ENCODE measurements at regions not wholly inside any gene's neighbourhood (a gene's known extent, or its start where the extent isn't known, plus 50 kb on each side); places are given as distances from the start of the nearest gene placed in this dataset.

DNA sequence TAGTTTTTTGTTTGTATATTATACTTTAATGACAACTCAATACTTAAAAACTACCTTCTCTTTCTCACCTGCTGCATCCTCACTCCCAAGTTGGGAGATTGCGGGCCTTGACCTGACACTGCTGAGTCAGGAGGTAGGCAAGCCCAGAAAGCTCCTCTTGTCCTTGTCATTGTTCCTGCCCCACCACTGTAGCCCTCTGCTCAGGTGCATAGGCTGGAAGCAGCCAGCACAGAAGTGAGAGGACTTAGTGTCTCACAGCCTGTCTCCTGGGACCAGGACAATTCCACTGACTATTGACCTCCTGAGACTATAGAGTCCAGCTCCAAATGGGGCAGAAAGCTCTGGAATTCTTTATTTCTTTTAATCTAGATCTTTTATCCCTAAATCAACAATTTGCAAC lies 123.5 kb upstream of the NDP start:
- no peak for ATAC-seq
- no peak overlapping the region for H3K27ac ChIP-seq (ENCODE audit: low read depth, low read length)
- intact Hi-C loops (cut with micrococcal nuclease): no loop called here
- Mint-ChIP-seq H3K36me3 (no peaks in the 10 kb centered on the region), H3K27me3 (no peaks in the 10 kb centered on the region), H3K4me1 (no peaks in the 10 kb centered on the region), H3K9me3 (no peaks in the 10 kb centered on the region), H3K4me3 (no peak overlapping the region), H3K27ac (no peak overlapping the region)
- no peak overlapping the region for H3K4me3 ChIP-seq (ENCODE audit: low read length)
- H3K4me1 ChIP-seq (ENCODE audit: control insufficient read depth in 2 of 2, insufficient read depth in 2 of 2, low read length in 2 of 2): no peaks in the 10 kb centered on the region
- no peaks in the 10 kb centered on the region for H3K36me3 ChIP-seq (ENCODE audit: control insufficient read depth in 2 of 3, insufficient read depth in 3 of 3, low read length in 3 of 3)
- POLR2A ChIA-PET: no interaction called here
- no peaks in the 10 kb centered on the region for H3K9me3 ChIP-seq (ENCODE audit: control insufficient read depth in 2 of 3, low read length in 3 of 3)
- no peaks in the 10 kb centered on the region for H3K27me3 ChIP-seq (ENCODE audit: control insufficient read depth in 2 of 2, insufficient read depth in 2 of 2, low read length in 2 of 2)
- CTCF ChIA-PET: no interaction called here
- no peak for DNase-seq

DNA sequence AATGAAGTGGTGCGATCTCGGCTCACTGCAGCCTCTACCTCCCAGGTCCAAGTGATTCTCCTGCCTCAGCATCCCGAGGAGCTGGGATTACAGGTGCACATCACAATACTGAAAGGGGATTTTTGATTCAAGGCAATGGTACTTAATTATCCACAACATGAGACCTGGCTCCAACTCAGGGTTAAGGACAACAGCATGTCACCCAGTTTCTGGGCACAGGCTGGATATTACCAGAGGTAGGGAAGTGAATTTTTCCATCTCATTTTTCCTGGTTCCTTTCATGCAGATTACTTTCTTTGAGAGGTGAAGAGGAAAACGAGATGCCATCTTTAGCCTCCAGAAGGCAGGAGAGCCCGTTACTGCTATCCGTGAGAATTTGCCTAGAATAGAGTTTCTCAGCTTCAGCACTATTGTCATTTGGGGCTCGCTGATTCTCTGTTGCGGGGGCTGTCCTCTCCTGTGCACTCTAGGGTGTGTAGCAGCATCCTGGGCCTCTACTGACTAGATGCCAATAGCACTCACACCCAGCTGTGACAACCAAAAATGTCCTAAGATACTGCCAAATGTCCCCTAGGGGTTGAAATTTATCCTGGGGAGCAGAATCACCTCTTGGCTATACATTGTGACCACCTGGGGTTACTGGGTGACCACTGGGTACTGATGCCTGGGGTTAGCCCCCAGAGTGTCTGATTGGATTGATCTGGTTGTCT lies 121.8 kb upstream of the NDP start:
- Histone ChIP-seq H3K27ac (ENCODE audit: low read depth, low read length) (no peak overlapping the region), H3K36me3 (ENCODE audit: control insufficient read depth in 2 of 3, insufficient read depth in 3 of 3, low read length in 3 of 3) (no peaks in the 10 kb centered on the region), H3K27me3 (ENCODE audit: control insufficient read depth in 2 of 2, insufficient read depth in 2 of 2, low read length in 2 of 2) (no peaks in the 10 kb centered on the region), H3K9me3 (ENCODE audit: control insufficient read depth in 2 of 3, low read length in 3 of 3) (no peaks in the 10 kb centered on the region), H3K4me1 (ENCODE audit: control insufficient read depth in 2 of 2, insufficient read depth in 2 of 2, low read length in 2 of 2) (no peaks in the 10 kb centered on the region), H3K4me3 (ENCODE audit: low read length) (no peak overlapping the region)
- no peaks in the 10 kb centered on the region for H3K4me1 Mint-ChIP-seq
- ATAC-seq (no peak), DNase-seq (no peak)
- POLR2A ChIA-PET: no interaction called here
- no peaks in the 10 kb centered on the region for H3K27me3 Mint-ChIP-seq
- no peak overlapping the region for H3K27ac Mint-ChIP-seq
- intact Hi-C loops (cut with micrococcal nuclease): no loop called here
- CTCF ChIA-PET: no interaction called here
- H3K4me3 Mint-ChIP-seq: no peak overlapping the region
- no peaks in the 10 kb centered on the region for H3K36me3 Mint-ChIP-seq
- no peaks in the 10 kb centered on the region for H3K9me3 Mint-ChIP-seq

DNA sequence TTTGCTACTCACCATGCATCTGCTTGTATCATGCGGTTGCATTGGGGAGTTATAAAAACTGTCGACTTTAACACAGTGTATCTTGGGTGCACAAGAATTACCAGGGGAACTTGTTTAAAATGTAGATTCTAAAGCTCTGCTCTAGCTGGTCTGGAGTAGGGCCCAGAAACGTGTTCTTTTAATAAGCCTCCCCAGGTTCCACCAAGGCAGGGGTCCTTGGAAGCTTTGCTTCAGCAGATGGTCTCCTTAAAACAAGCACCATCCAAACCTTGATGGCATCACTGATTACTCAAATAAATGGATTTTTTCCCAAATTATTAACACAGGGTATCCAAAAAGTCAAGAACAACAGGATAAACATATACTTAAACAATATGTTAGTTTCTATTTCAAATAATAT lies 120.2 kb upstream of the NDP start:
- CTCF ChIA-PET: no interaction called here
- POLR2A ChIA-PET: interaction anchor here (0.8 kb wide), 1 partner anchor 92 kb away, joined by 4 read pairs; no protein-coding TSS in a partner anchor

DNA sequence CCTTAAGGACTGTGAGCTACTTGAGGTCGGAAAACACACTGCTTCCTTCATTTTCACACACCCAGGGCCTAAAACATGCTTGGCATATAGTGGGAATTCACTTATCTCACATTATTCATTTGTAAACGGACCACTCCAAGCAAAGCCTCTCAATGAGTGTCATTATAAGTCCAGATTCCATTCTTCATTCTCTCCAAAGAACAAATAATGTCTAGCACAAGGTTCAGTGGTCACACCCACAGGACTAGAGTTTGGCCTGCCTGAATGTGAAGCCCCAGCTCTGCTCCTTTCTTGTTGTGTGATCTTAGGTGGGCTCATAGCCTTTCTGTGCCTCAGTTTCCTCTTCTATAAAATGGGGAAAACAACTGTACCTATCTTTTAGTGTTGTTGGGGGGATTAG lies 119.6 kb upstream of the NDP start:
- Mint-ChIP-seq H3K4me3 (no peak overlapping the region), H3K9me3 (no peaks in the 10 kb centered on the region), H3K4me1 (no peaks in the 10 kb centered on the region), H3K27ac (no peak overlapping the region), H3K36me3 (no peaks in the 10 kb centered on the region), H3K27me3 (no peaks in the 10 kb centered on the region)
- POLR2A ChIA-PET: interaction anchor here (0.8 kb wide), 1 partner anchor 92 kb away, joined by 4 read pairs; no protein-coding TSS in a partner anchor
- Histone ChIP-seq H3K4me1 (ENCODE audit: control insufficient read depth in 2 of 2, insufficient read depth in 2 of 2, low read length in 2 of 2) (no peaks in the 10 kb centered on the region), H3K9me3 (ENCODE audit: control insufficient read depth in 2 of 3, low read length in 3 of 3) (no peaks in the 10 kb centered on the region), H3K27me3 (ENCODE audit: control insufficient read depth in 2 of 2, insufficient read depth in 2 of 2, low read length in 2 of 2) (no peaks in the 10 kb centered on the region), H3K36me3 (ENCODE audit: control insufficient read depth in 2 of 3, insufficient read depth in 3 of 3, low read length in 3 of 3) (no peaks in the 10 kb centered on the region), H3K27ac (ENCODE audit: low read depth, low read length) (no peak overlapping the region), H3K4me3 (ENCODE audit: low read length) (no peak overlapping the region)
- CTCF ChIA-PET: no interaction called here
- intact Hi-C loops (cut with micrococcal nuclease): no loop called here
- DNase-seq (no peak), ATAC-seq (no peak)

More for the DNA sequence above, 120.2 kb upstream of the NDP start:
- DNase-seq (no peak), ATAC-seq (no peak)
- H3K27ac ChIP-seq (ENCODE audit: low read depth, low read length): no peak overlapping the region
- H3K36me3 ChIP-seq (ENCODE audit: control insufficient read depth in 2 of 3, insufficient read depth in 3 of 3, low read length in 3 of 3): no peaks in the 10 kb centered on the region
- H3K27me3 ChIP-seq (ENCODE audit: control insufficient read depth in 2 of 2, insufficient read depth in 2 of 2, low read length in 2 of 2): no peaks in the 10 kb centered on the region
- intact Hi-C loops (cut with micrococcal nuclease): no loop called here
- H3K4me3 Mint-ChIP-seq: no peak overlapping the region
- no peaks in the 10 kb centered on the region for H3K4me1 Mint-ChIP-seq
- no peaks in the 10 kb centered on the region for H3K4me1 ChIP-seq (ENCODE audit: control insufficient read depth in 2 of 2, insufficient read depth in 2 of 2, low read length in 2 of 2)
- H3K9me3 Mint-ChIP-seq: no peaks in the 10 kb centered on the region
- no peak overlapping the region for H3K27ac Mint-ChIP-seq
- no peaks in the 10 kb centered on the region for H3K27me3 Mint-ChIP-seq
- H3K36me3 Mint-ChIP-seq: no peaks in the 10 kb centered on the region
- no peak overlapping the region for H3K4me3 ChIP-seq (ENCODE audit: low read length)
- H3K9me3 ChIP-seq (ENCODE audit: control insufficient read depth in 2 of 3, low read length in 3 of 3): no peaks in the 10 kb centered on the region

DNA sequence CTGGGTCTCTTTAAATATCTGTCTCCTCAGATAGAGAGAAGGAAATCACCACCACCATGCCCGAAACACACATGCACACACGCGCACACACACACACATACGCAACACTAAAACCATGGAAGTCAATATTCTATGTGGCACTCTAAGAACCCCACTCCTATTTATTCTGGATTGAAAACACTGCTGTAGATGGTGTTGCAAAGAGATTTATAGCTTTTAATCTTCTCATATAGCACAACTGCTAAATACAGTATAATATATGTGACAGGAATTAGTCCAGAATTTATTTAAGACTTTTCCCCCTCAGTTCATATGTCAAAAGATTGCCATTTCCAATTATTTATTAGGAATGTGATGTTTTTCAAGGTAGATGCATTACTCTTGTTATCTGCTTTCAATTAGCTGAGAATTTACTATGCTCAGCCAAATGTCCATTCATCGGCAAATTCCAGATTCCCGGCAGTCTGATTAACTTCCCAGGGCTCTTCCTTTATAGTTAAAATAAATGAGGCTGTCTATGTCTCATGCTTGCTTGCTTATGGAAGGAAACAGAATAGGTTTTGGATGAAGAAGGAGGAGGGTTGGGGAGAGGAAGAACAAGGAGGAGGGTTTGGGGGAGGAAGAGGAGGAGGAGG lies 115.4 kb upstream of the NDP start:
- no peak for ATAC-seq
- H3K4me3 Mint-ChIP-seq: no peak overlapping the region
- no peaks in the 10 kb centered on the region for H3K27me3 Mint-ChIP-seq
- no peaks in the 10 kb centered on the region for H3K36me3 Mint-ChIP-seq
- no peak for DNase-seq
- H3K4me3 ChIP-seq (ENCODE audit: low read length): no peak overlapping the region
- no peaks in the 10 kb centered on the region for H3K4me1 Mint-ChIP-seq
- POLR2A ChIA-PET: no interaction called here
- H3K36me3 ChIP-seq (ENCODE audit: control insufficient read depth in 2 of 3, insufficient read depth in 3 of 3, low read length in 3 of 3): no peaks in the 10 kb centered on the region
- no peak overlapping the region for H3K27ac ChIP-seq (ENCODE audit: low read depth, low read length)
- peaks cover 0 to 1% (median 0%) of the 10 kb centered on the region in 11 donors for H3K9me3 Mint-ChIP-seq
- intact Hi-C loops (cut with micrococcal nuclease): no loop called here
- no peaks in the 10 kb centered on the region for H3K9me3 ChIP-seq (ENCODE audit: control insufficient read depth in 2 of 3, low read length in 3 of 3)
- no peaks in the 10 kb centered on the region for H3K27me3 ChIP-seq (ENCODE audit: control insufficient read depth in 2 of 2, insufficient read depth in 2 of 2, low read length in 2 of 2)
- H3K4me1 ChIP-seq (ENCODE audit: control insufficient read depth in 2 of 2, insufficient read depth in 2 of 2, low read length in 2 of 2): no peaks in the 10 kb centered on the region
- H3K27ac Mint-ChIP-seq: no peak overlapping the region
- CTCF ChIA-PET: no interaction called here

DNA sequence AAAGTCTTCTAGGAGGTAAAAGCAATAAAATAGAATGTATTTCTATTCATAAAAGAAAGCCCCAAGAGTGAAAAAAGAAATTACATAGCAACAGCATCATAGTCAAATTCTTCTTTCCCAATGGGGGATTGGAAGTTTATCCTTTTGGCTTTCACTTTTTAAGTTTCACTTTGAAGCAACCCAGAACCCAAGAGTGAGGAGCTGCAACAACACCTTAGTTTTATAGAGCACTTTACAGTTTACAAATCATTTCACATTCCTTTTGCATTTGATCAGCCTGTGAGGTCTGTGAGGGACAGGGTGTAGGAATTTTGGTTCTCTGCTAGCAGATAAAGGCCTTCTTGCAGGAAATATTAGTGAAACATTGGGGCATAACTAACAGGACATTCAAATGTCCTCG lies 112.0 kb upstream of the NDP start:
- H3K27ac ChIP-seq (ENCODE audit: low read depth, low read length): no peak overlapping the region
- no peaks in the 10 kb centered on the region for H3K9me3 ChIP-seq (ENCODE audit: control insufficient read depth in 2 of 3, low read length in 3 of 3)
- DNase-seq (no peak), ATAC-seq (no peak)
- H3K27me3 Mint-ChIP-seq: no peaks in the 10 kb centered on the region
- H3K27me3 ChIP-seq (ENCODE audit: control insufficient read depth in 2 of 2, insufficient read depth in 2 of 2, low read length in 2 of 2): no peaks in the 10 kb centered on the region
- no peak overlapping the region for H3K27ac Mint-ChIP-seq
- intact Hi-C loops (cut with micrococcal nuclease): no loop called here
- H3K4me1 ChIP-seq (ENCODE audit: control insufficient read depth in 2 of 2, insufficient read depth in 2 of 2, low read length in 2 of 2): no peaks in the 10 kb centered on the region
- no peak overlapping the region for H3K4me3 Mint-ChIP-seq
- H3K4me3 ChIP-seq (ENCODE audit: low read length): no peak overlapping the region
- H3K36me3 ChIP-seq (ENCODE audit: control insufficient read depth in 2 of 3, insufficient read depth in 3 of 3, low read length in 3 of 3): no peaks in the 10 kb centered on the region
- no peaks in the 10 kb centered on the region for H3K36me3 Mint-ChIP-seq
- H3K9me3 Mint-ChIP-seq: peaks cover 0 to 1% (median 0%) of the 10 kb centered on the region in 11 donors
- H3K4me1 Mint-ChIP-seq: peaks cover 0 to 2% (median 0%) of the 10 kb centered on the region in 7 donors
- ChIA-PET POLR2A (no interaction called here), CTCF (no interaction called here)

DNA sequence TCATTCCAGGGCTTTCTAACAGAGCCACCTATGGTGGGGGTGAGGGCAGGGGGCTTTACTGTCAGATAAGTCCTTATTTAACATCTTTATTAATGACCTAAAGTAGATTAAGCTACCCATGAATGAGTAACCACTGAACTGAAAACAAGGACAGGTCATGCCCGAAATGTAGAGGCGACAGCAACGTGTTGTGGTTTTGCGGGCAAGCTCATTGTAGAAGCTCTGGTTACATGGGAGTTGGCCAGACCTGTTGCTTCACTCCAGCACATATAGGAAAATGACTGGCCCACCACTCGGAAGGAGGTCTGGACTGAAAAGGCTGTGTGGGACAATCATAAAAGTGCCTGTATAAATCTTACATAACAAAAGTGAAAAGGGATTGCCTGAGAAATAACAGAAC lies 109.6 kb upstream of the NDP start:
- no peaks in the 10 kb centered on the region for H3K27me3 Mint-ChIP-seq
- H3K4me1 ChIP-seq (ENCODE audit: control insufficient read depth in 2 of 2, insufficient read depth in 2 of 2, low read length in 2 of 2): no peaks in the 10 kb centered on the region
- ChIA-PET POLR2A (no interaction called here), CTCF (no interaction called here)
- H3K4me3 ChIP-seq (ENCODE audit: low read length): no peak overlapping the region
- H3K27ac ChIP-seq (ENCODE audit: low read depth, low read length): no peak overlapping the region
- DNase-seq (no peak), ATAC-seq (no peak)
- no peaks in the 10 kb centered on the region for H3K9me3 ChIP-seq (ENCODE audit: control insufficient read depth in 2 of 3, low read length in 3 of 3)
- intact Hi-C loops (cut with micrococcal nuclease): no loop called here
- peaks cover 0 to 8% (median 0%) of the 10 kb centered on the region in 11 donors for H3K9me3 Mint-ChIP-seq
- H3K4me3 Mint-ChIP-seq: no peak overlapping the region
- H3K27ac Mint-ChIP-seq: no peak overlapping the region
- no peaks in the 10 kb centered on the region for H3K36me3 ChIP-seq (ENCODE audit: control insufficient read depth in 2 of 3, insufficient read depth in 3 of 3, low read length in 3 of 3)
- H3K4me1 Mint-ChIP-seq: peaks cover 0 to 3% (median 0%) of the 10 kb centered on the region in 7 donors
- no peaks in the 10 kb centered on the region for H3K27me3 ChIP-seq (ENCODE audit: control insufficient read depth in 2 of 2, insufficient read depth in 2 of 2, low read length in 2 of 2)
- no peaks in the 10 kb centered on the region for H3K36me3 Mint-ChIP-seq

All from naive thymus-derived CD4-positive, alpha-beta T cell (primary cell).